H1 (cell line): ENCODE measurements at regions not wholly inside any gene's neighbourhood (a gene's known extent, or its start where the extent isn't known, plus 50 kb on each side); places are given as distances from the start of the nearest gene placed in this dataset.

ENCODE experiments used
- CBX5 ChIP-seq: fragments of 300-800, 300-1000 bp; sonication (generic); IDR thresholded peaks from 2 replicates; pipeline ENCODE4 v1.7.1; 2016; ENCODE audit warnings: antibody characterized with exemption, low read length, low read depth
- CBX8 ChIP-seq: fragments of 300-800, 300-1000 bp; sonication (generic); IDR thresholded peaks from 2 replicates; pipeline ENCODE4 v1.7.1; 2016; ENCODE audit warnings: low read depth, low read length, borderline replicate concordance
- JUN ChIP-seq: IDR thresholded peaks from 2 replicates; pipeline ENCODE4 v1.6.1; 2011; ENCODE audit warnings: low read depth, mild to moderate bottlenecking, improper control_type of control experiment, low read length
- POLR2AphosphoS5 ChIP-seq: IDR thresholded peaks from 2 replicates; pipeline ENCODE4 v1.6.1; 2011; ENCODE audit warnings: low read depth, low read length
- RXRA ChIP-seq: IDR thresholded peaks from 2 replicates; pipeline ENCODE4 v1.6.1; 2011; ENCODE audit warnings: low read depth, mild to moderate bottlenecking, low read length, moderate library complexity; ENCODE audit not compliant: insufficient read depth

GRCh38 chr10:29828956-29829355, 194.2 kb upstream of the SVIL start (continued):
- no peak for TF ChIP-seq RXRA
- no peak for TF ChIP-seq CBX8
- TF ChIP-seq POLR2AphosphoS5 = no peak
- no peak for TF ChIP-seq JUN
- no peak for TF ChIP-seq CBX5
- TF ChIP-seq, all 59 proteins: peak for 0
